Effector memory CD4-positive, alpha-beta T cell (primary cell): ENCODE measurements at regions not wholly inside any gene's neighbourhood (a gene's known extent, or its start where the extent isn't known, plus 50 kb on each side); places are given as distances from the start of the nearest gene placed in this dataset.

Experiments used
- DNase-seq, 3 donors: peaks; one replicate each; pipeline ENCODE4 v3.0.0-alpha.2; 2020
- H3K27ac ChIP-seq: 2 replicates; pipeline ENCODE4 v1.7.0; 2013; ENCODE audit warnings: mild to moderate bottlenecking, low read length, moderate library complexity; ENCODE audit not compliant: insufficient read depth, poor library complexity, severe bottlenecking
- H3K27me3 ChIP-seq: replicated peaks from 2 replicates; pipeline ENCODE4 v1.7.0; 2013; ENCODE audit warnings: mild to moderate bottlenecking, low read length; ENCODE audit not compliant: insufficient read depth, control insufficient read depth, poor library complexity, severe bottlenecking
- H3K36me3 ChIP-seq: 2 replicates; pipeline ENCODE4 v1.7.0; 2013; ENCODE audit warnings: mild to moderate bottlenecking, low read length, moderate library complexity; ENCODE audit not compliant: control insufficient read depth, insufficient read depth
- H3K4me1 ChIP-seq: 2 replicates; pipeline ENCODE4 v1.7.0; 2013; ENCODE audit warnings: low read length, mild to moderate bottlenecking; ENCODE audit not compliant: control insufficient read depth, insufficient read depth, poor library complexity, severe bottlenecking
- H3K4me3 ChIP-seq: 2 replicates; pipeline ENCODE4 v1.7.0; 2013; ENCODE audit warnings: low read length, low read depth, mild to moderate bottlenecking; ENCODE audit not compliant: insufficient read depth, poor library complexity, severe bottlenecking
- H3K9me3 ChIP-seq: 2 replicates; pipeline ENCODE4 v1.7.0; 2013; ENCODE audit warnings: mild to moderate bottlenecking, low read length, moderate library complexity; ENCODE audit not compliant: control insufficient read depth

- H3K36me3 ChIP-seq = no peaks in the 10 kb centered on the region
- no peaks in the 10 kb centered on the region for H3K9me3 ChIP-seq
- no peaks in the 10 kb centered on the region for H3K27me3 ChIP-seq
- no peak overlapping the region for H3K27ac ChIP-seq
- no peak overlapping the region for H3K4me3 ChIP-seq
- no peaks in the 10 kb centered on the region for H3K4me1 ChIP-seq
- no peak for DNase-seq
These were observed 212.6 kb upstream of the JADE1 start for GRCh38 chr4:128596853-128597252.

- H3K9me3 ChIP-seq = no peaks in the 10 kb centered on the region
- H3K36me3 ChIP-seq = no peaks in the 10 kb centered on the region
These were observed 213.4 kb upstream of the JADE1 start for GRCh38 chr4:128596115-128596514.

GRCh38 chr4:128591482-128591881, 218.0 kb upstream of the JADE1 start:
- Histone ChIP-seq H3K27ac (no peak overlapping the region), H3K4me1 (no peaks in the 10 kb centered on the region), H3K9me3 (no peaks in the 10 kb centered on the region), H3K36me3 (no peaks in the 10 kb centered on the region), H3K4me3 (no peak overlapping the region), H3K27me3 (no peaks in the 10 kb centered on the region)
- no peak for DNase-seq

More at GRCh38 chr4:128596115-128596514, 213.4 kb upstream of the JADE1 start:
- Histone ChIP-seq H3K4me3 (no peak overlapping the region), H3K27me3 (no peaks in the 10 kb centered on the region), H3K4me1 (no peaks in the 10 kb centered on the region), H3K27ac (no peak overlapping the region)
- DNase-seq = no peak

- no peaks in the 10 kb centered on the region for H3K4me1 ChIP-seq
- H3K9me3 ChIP-seq = no peaks in the 10 kb centered on the region
- DNase-seq = no peak
- H3K4me3 ChIP-seq = no peak overlapping the region
- H3K27ac ChIP-seq = no peak overlapping the region
- no peaks in the 10 kb centered on the region for H3K27me3 ChIP-seq
- no peaks in the 10 kb centered on the region for H3K36me3 ChIP-seq
These were observed 218.7 kb upstream of the JADE1 start for GRCh38 chr4:128590773-128591172.

GRCh38 chr4:128590034-128590740, 219.3 kb upstream of the JADE1 start:
- Histone ChIP-seq H3K27me3 (no peaks in the 10 kb centered on the region), H3K4me1 (no peaks in the 10 kb centered on the region), H3K36me3 (no peaks in the 10 kb centered on the region), H3K27ac (no peak overlapping the region), H3K9me3 (no peaks in the 10 kb centered on the region), H3K4me3 (no peak overlapping the region)
- DNase-seq = no peak

GRCh38 chr4:128589384-128589965, 220.0 kb upstream of the JADE1 start:
- Histone ChIP-seq H3K27me3 (no peaks in the 10 kb centered on the region), H3K36me3 (no peaks in the 10 kb centered on the region)

GRCh38 chr4:128587382-128587781, 222.1 kb upstream of the JADE1 start:
- DNase-seq = no peak
- H3K4me3 ChIP-seq = no peak overlapping the region
- H3K27ac ChIP-seq = no peak overlapping the region

More at GRCh38 chr4:128589384-128589965, 220.0 kb upstream of the JADE1 start:
- DNase-seq = no peak
- Histone ChIP-seq H3K27ac (no peak overlapping the region), H3K4me1 (no peaks in the 10 kb centered on the region), H3K9me3 (no peaks in the 10 kb centered on the region), H3K4me3 (no peak overlapping the region)

GRCh38 chr4:128583753-128584712, 225.5 kb upstream of the JADE1 start:
- no peak overlapping the region for H3K27ac ChIP-seq
- no peaks in the 10 kb centered on the region for H3K36me3 ChIP-seq
- no peak for DNase-seq
- no peak overlapping the region for H3K4me3 ChIP-seq
- H3K4me1 ChIP-seq = no peaks in the 10 kb centered on the region
- no peaks in the 10 kb centered on the region for H3K9me3 ChIP-seq
- no peaks in the 10 kb centered on the region for H3K27me3 ChIP-seq

More at GRCh38 chr4:128587382-128587781, 222.1 kb upstream of the JADE1 start:
- H3K27me3 ChIP-seq = no peaks in the 10 kb centered on the region
- H3K4me1 ChIP-seq = no peaks in the 10 kb centered on the region
- H3K36me3 ChIP-seq = no peaks in the 10 kb centered on the region
- H3K9me3 ChIP-seq = no peaks in the 10 kb centered on the region

- Histone ChIP-seq H3K9me3 (no peaks in the 10 kb centered on the region), H3K4me1 (no peaks in the 10 kb centered on the region), H3K27me3 (no peaks in the 10 kb centered on the region), H3K4me3 (no peak overlapping the region), H3K27ac (no peak overlapping the region), H3K36me3 (no peaks in the 10 kb centered on the region)
- DNase-seq = no peak
These were observed 227.1 kb upstream of the JADE1 start for GRCh38 chr4:128582427-128582870.
